ENCODE measurements at regions not wholly inside any gene's neighbourhood (a gene's known extent, or its start where the extent isn't known, plus 50 kb on each side); places are given as distances from the start of the nearest gene placed in this dataset.

GRCh38 chr2:52676056-52676455 is 1091.5 kb upstream of the CHAC2 start:
- TF ChIP-seq EZH2phosphoT487 (IDR thresholded peaks at IDR 0.05; ENCODE audit: borderline replicate concordance, low read length), result no peak
- TF ChIP-seq CTCF (IDR thresholded peaks at IDR 0.05; ENCODE audit: low read depth, low read length, poor library complexity, severe bottlenecking), result no peak

Measured in DOHH2 (cell line).